ENCODE measurements at regions not wholly inside any gene's neighbourhood (a gene's known extent, or its start where the extent isn't known, plus 50 kb on each side); places are given as distances from the start of the nearest gene placed in this dataset.

GRCh38 chr2:146986161-146986560 is 858.7 kb upstream of the ACVR2A start:
- Histone ChIP-seq H3K9me3 (ENCODE audit: low read depth) (no peaks in the 10 kb centered on the region), H3K4me3 (no peak overlapping the region), H3K4me1 (ENCODE audit: low read depth) (no peaks in the 10 kb centered on the region), H3K27me3 (peaks cover 3% of the 10 kb centered on the region), H3K27ac (no peak overlapping the region), H3K36me3 (no peaks in the 10 kb centered on the region)
- TF ChIP-seq CTCF (IDR thresholded peaks at IDR 0.05; ENCODE audit: low read depth, low read length) = no peak
- DNase-seq (ENCODE audit: low read depth in 1 of 2, low spot score in 1 of 2) = peak in 1 of 2 donors; percentile 63

- no peak for TF ChIP-seq CTCF (IDR thresholded peaks at IDR 0.05; ENCODE audit: low read depth, low read length)
- Histone ChIP-seq H3K27me3 (peaks cover 3% of the 10 kb centered on the region), H3K9me3 (ENCODE audit: low read depth) (no peaks in the 10 kb centered on the region), H3K4me1 (ENCODE audit: low read depth) (no peaks in the 10 kb centered on the region), H3K36me3 (no peaks in the 10 kb centered on the region), H3K27ac (no peak overlapping the region), H3K4me3 (no peak overlapping the region)
- DNase-seq (ENCODE audit: low read depth in 1 of 2, low spot score in 1 of 2) = no peak
These were observed 859.1 kb upstream of the ACVR2A start for GRCh38 chr2:146985753-146986152.

- no peak overlapping the region for H3K27ac ChIP-seq
- no peak for DNase-seq (ENCODE audit: low read depth in 1 of 2, low spot score in 1 of 2)
- no peaks in the 10 kb centered on the region for H3K36me3 ChIP-seq
- no peak for TF ChIP-seq CTCF (IDR thresholded peaks at IDR 0.05; ENCODE audit: low read depth, low read length)
- no peaks in the 10 kb centered on the region for H3K9me3 ChIP-seq (ENCODE audit: low read depth)
- H3K27me3 ChIP-seq = peaks cover 3% of the 10 kb centered on the region
- H3K4me3 ChIP-seq = no peak overlapping the region
- no peaks in the 10 kb centered on the region for H3K4me1 ChIP-seq (ENCODE audit: low read depth)
These were observed 860.8 kb upstream of the ACVR2A start for GRCh38 chr2:146984014-146984413.

GRCh38 chr2:146982393-146982846 is 862.4 kb upstream of the ACVR2A start:
- Histone ChIP-seq H3K27ac (no peak overlapping the region), H3K4me3 (no peak overlapping the region), H3K9me3 (ENCODE audit: low read depth) (no peaks in the 10 kb centered on the region), H3K36me3 (no peaks in the 10 kb centered on the region), H3K4me1 (ENCODE audit: low read depth) (no peaks in the 10 kb centered on the region), H3K27me3 (no peaks in the 10 kb centered on the region)
- no peak for TF ChIP-seq CTCF (IDR thresholded peaks at IDR 0.05; ENCODE audit: low read depth, low read length)
- peak in 1 of 2 donors; percentile 98 for DNase-seq (ENCODE audit: low read depth in 1 of 2, low spot score in 1 of 2)

GRCh38 chr2:146981921-146982320 is 862.9 kb upstream of the ACVR2A start:
- no peak overlapping the region for H3K4me3 ChIP-seq
- H3K4me1 ChIP-seq (ENCODE audit: low read depth) = no peaks in the 10 kb centered on the region
- no peaks in the 10 kb centered on the region for H3K9me3 ChIP-seq (ENCODE audit: low read depth)
- no peak for TF ChIP-seq CTCF (IDR thresholded peaks at IDR 0.05; ENCODE audit: low read depth, low read length)
- H3K27ac ChIP-seq = no peak overlapping the region
- DNase-seq (ENCODE audit: low read depth in 1 of 2, low spot score in 1 of 2) = peak in 1 of 2 donors; percentile 78
- H3K36me3 ChIP-seq = no peaks in the 10 kb centered on the region
- no peaks in the 10 kb centered on the region for H3K27me3 ChIP-seq

- no peaks in the 10 kb centered on the region for H3K9me3 ChIP-seq (ENCODE audit: low read depth)
- no peak for TF ChIP-seq CTCF (IDR thresholded peaks at IDR 0.05; ENCODE audit: low read depth, low read length)
- H3K4me3 ChIP-seq = no peak overlapping the region
- no peaks in the 10 kb centered on the region for H3K36me3 ChIP-seq
- H3K4me1 ChIP-seq (ENCODE audit: low read depth) = no peaks in the 10 kb centered on the region
- DNase-seq (ENCODE audit: low read depth in 1 of 2, low spot score in 1 of 2) = no peak
- no peak overlapping the region for H3K27ac ChIP-seq
- no peaks in the 10 kb centered on the region for H3K27me3 ChIP-seq
These were observed 865.1 kb upstream of the ACVR2A start for GRCh38 chr2:146979746-146980145.
